Right lobe of liver (tissue), 6 donors: ENCODE measurements at regions not wholly inside any gene's neighbourhood (a gene's known extent, or its start where the extent isn't known, plus 50 kb on each side); places are given as distances from the start of the nearest gene placed in this dataset.

Experiments used
- ATAC-seq, 4 donors: fragments of 200-7000 bp; cut with Tn5 transposase; one replicate each; pipeline ENCODE4 v1.9.1; 2020; ENCODE audit warnings: mild to moderate bottlenecking in 4 of 4, moderate library complexity in 4 of 4
- DNase-seq, 3 donors: peaks; one replicate each; pipeline ENCODE4 v3.0.0-alpha.2; 2020
- H3K27ac ChIP-seq, 3 donors: fragments of 200-600 bp; one replicate each; pipeline ENCODE4 v1.8.0; 2022
- H3K27me3 ChIP-seq, 2 donors: fragments of 200-600 bp; one replicate each; pipeline ENCODE4 v1.8.0; 2022
- H3K36me3 ChIP-seq, 4 donors: fragments of 200-600 bp; sonication (generic) in 1 of 4; one replicate each; pipeline versions ENCODE4 v1.5.1 to v1.8.0; 2017 to 2022; ENCODE audit warnings: control low read depth in 1 of 4
- H3K4me1 ChIP-seq, 4 donors: fragments of 200-600 bp; sonication (generic) in 1 of 4; one replicate each; pipeline versions ENCODE4 v1.5.1 to v1.8.0; 2017 to 2022; ENCODE audit warnings: control low read depth in 1 of 4
- H3K4me3 ChIP-seq, 3 donors: fragments of 200-600 bp; one replicate each; pipeline ENCODE4 v1.8.0; 2022
- H3K9me3 ChIP-seq, 4 donors: fragments of 200-600 bp; sonication (generic) in 1 of 4; one replicate each; pipeline versions ENCODE4 v1.5.1 to v1.8.0; 2017 to 2022; ENCODE audit warnings: control low read depth in 1 of 4
- CTCF ChIP-seq, 4 donors: fragments of 200-600 bp in 3 of 4; fragments of 450-650 bp in 1 of 4; IDR thresholded peaks; one replicate each; pipeline versions ENCODE4 v1.5.1 to v1.8.0; 2016 to 2022; ENCODE audit warnings: antibody characterized with exemption in 4 of 4, mild to moderate bottlenecking in 2 of 4
- POLR2A ChIP-seq: fragments of 450-650 bp; IDR thresholded peaks from one replicate; pipeline ENCODE4 v1.6.1; 2017; ENCODE audit warnings: antibody characterized with exemption, mild to moderate bottlenecking
- WGBS: methylation state at CpG from one replicate; pipeline ENCODE4 v1.1.6; 2018; ENCODE audit warnings: low coverage, low lambda C conversion rate; ENCODE audit not compliant: insufficient coverage; ENCODE audit errors: missing lambda C conversion rate; 5-methylcytosine and 5-hydroxymethylcytosine counted together
- intact Hi-C, 2 donors: fragments of 100-400 bp; cut with DNase I; formaldehyde crosslinking; loops; one replicate each; pipeline versions ENCODE4 v1.11.2 to v1.14.1; 2022
- donor health status: DM: no; HTN: yes; CAD: no.
- donor health status: DM: no; HTN: no; CAD: no.
- donor health status: DM: no; HTN: no; CAD: no.
- donor health status: DM: no; HTN: yes; CAD: no.
- donor health status: DM: no; HTN: yes; CAD: no.

- Histone ChIP-seq H3K9me3 (no peaks in the 10 kb centered on the region), H3K4me3 (no peak overlapping the region), H3K4me1 (no peaks in the 10 kb centered on the region), H3K36me3 (no peaks in the 10 kb centered on the region), H3K27ac (no peak overlapping the region), H3K27me3 (no peaks in the 10 kb centered on the region)
- no peak for DNase-seq
- ATAC-seq: no peak
- 57% methylated on average over 3 of the region's 3 CpGs for WGBS
- intact Hi-C loops: no loop called here
- no peak for TF ChIP-seq CTCF (IDR thresholded peaks at IDR 0.05)
- TF ChIP-seq POLR2A: no peak
These were observed 897.5 kb downstream of the SUCLG1 start for GRCh38 chr2:83561592-83561991.

- Histone ChIP-seq H3K27ac (no peak overlapping the region), H3K9me3 (no peaks in the 10 kb centered on the region), H3K36me3 (no peaks in the 10 kb centered on the region), H3K27me3 (no peaks in the 10 kb centered on the region), H3K4me3 (no peak overlapping the region), H3K4me1 (no peaks in the 10 kb centered on the region)
- ATAC-seq: no peak
- no peak for DNase-seq
- WGBS: 47% methylated on average over 2 of the region's 2 CpGs
- TF ChIP-seq POLR2A (no peak), CTCF (IDR thresholded peaks at IDR 0.05) (no peak)
- intact Hi-C loops: no loop called here
These were observed 922.5 kb downstream of the SUCLG1 start for GRCh38 chr2:83536556-83536955.

GRCh38 chr2:83534416-83534815 is 924.7 kb downstream of the SUCLG1 start:
- intact Hi-C loops: no loop called here

GRCh38 chr2:83531206-83531826 is 927.8 kb downstream of the SUCLG1 start:
- TF ChIP-seq CTCF (IDR thresholded peaks at IDR 0.05) (no peak), POLR2A (no peak)
- Histone ChIP-seq H3K36me3 (no peaks in the 10 kb centered on the region), H3K4me3 (no peak overlapping the region), H3K4me1 (no peaks in the 10 kb centered on the region), H3K27ac (no peak overlapping the region), H3K27me3 (no peaks in the 10 kb centered on the region), H3K9me3 (no peaks in the 10 kb centered on the region)
- ATAC-seq (no peak), DNase-seq (no peak)
- intact Hi-C loops: no loop called here
- WGBS: 49% methylated on average over 5 of the region's 5 CpGs

More at GRCh38 chr2:83534416-83534815, 924.7 kb downstream of the SUCLG1 start:
- Histone ChIP-seq H3K9me3 (no peaks in the 10 kb centered on the region), H3K27me3 (no peaks in the 10 kb centered on the region), H3K4me1 (no peaks in the 10 kb centered on the region), H3K27ac (no peak overlapping the region), H3K36me3 (no peaks in the 10 kb centered on the region), H3K4me3 (no peak overlapping the region)
- no peak for TF ChIP-seq CTCF (IDR thresholded peaks at IDR 0.05)
- no peak for TF ChIP-seq POLR2A
- WGBS: 87% methylated on average over 2 of the region's 2 CpGs
- DNase-seq (no peak), ATAC-seq (no peak)

GRCh38 chr2:83528767-83529166 is 930.3 kb downstream of the SUCLG1 start:
- Histone ChIP-seq H3K9me3 (no peaks in the 10 kb centered on the region), H3K4me3 (no peak overlapping the region), H3K27ac (no peak overlapping the region), H3K36me3 (no peaks in the 10 kb centered on the region), H3K4me1 (peaks cover 0 to under 1% (median 0%) of the 10 kb centered on the region in 4 donors), H3K27me3 (no peaks in the 10 kb centered on the region)
- WGBS: 67% methylated on average over 1 of the region's 1 CpG
- DNase-seq (no peak), ATAC-seq (no peak)
- intact Hi-C loops: no loop called here
- no peak for TF ChIP-seq POLR2A
- no peak for TF ChIP-seq CTCF (IDR thresholded peaks at IDR 0.05)
